ENCODE measurements at regions not wholly inside any gene's neighbourhood (a gene's known extent, or its start where the extent isn't known, plus 50 kb on each side); places are given as distances from the start of the nearest gene placed in this dataset.
A peak's percentile ranks its signal among the peaks of the same experiment; 100 is the strongest.

- DNase-seq (ENCODE audit: low spot score) = no peak
Observed at GRCh38 chr10:78566284-78567111, 502.3 kb upstream of the ZMIZ1 start.

DNA sequence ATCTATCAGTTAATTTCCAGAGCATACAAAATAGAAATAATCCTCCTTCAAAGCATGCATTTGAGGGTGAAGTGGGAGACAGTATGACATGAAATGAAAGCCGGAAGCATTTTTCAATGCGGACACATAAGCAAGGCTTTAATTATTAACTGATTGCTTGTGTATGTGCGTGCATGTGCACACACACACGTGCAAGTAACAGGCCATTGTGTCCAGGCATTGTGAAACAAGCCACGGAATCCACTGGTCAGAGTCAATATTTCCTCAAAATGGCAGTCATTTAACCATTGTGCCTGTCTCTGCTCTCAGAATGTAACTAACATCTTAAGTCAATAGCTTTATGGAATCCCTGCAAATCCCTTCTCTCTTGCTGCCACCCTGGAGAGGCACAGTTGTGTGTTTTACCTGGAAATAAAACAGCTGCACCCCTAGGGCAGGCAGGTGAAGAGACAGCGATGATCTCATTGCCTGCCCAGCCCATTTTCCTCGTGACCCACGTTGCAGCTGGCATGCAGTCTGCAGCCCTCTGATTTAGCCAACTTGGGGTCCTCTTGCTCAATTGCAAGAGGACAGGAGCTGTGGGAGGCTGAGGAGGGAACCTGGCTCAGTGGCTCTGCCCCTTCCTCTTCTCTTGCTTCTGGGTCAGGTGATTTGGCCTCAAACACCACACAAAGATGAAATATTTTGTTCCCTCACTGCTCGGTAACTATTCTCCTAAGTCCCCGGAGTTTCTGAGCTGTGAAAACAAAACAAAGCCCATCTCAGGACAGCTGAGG is 500.9 kb upstream of the ZMIZ1 start:
- no peak for DNase-seq (ENCODE audit: low spot score)

- no peak for DNase-seq (ENCODE audit: low spot score)
Observed at GRCh38 chr10:78568620-78569019, 500.1 kb upstream of the ZMIZ1 start.

GRCh38 chr10:78570633-78571235 is 498.0 kb upstream of the ZMIZ1 start:
- DNase-seq (ENCODE audit: low spot score) = no peak

- no peak for DNase-seq (ENCODE audit: low spot score)
Observed at GRCh38 chr10:78571286-78571685, 497.5 kb upstream of the ZMIZ1 start.

DNA sequence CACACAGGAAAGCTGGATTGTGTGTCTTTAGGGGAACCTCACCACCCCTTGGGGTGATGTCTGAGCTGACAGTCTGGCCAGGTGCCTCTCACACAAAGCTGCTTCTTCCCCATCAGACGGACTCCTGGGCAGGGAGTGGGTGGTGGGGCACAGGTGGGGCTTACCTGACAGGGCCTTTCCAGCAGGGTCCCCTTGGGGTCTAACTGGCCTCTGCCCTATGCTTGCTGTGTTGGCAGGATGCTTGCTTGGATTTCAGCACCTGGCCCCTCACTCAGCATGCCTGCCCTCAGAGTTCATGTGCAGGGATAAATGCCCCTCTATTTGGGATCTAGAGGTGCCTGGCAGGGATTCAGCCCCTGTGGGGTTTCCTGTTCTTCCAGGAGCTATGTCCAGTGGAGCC is 496.9 kb upstream of the ZMIZ1 start:
- DNase-seq (ENCODE audit: low spot score) = peak; percentile 58

GRCh38 chr10:78572565-78572964 is 496.2 kb upstream of the ZMIZ1 start:
- DNase-seq (ENCODE audit: low spot score) = peak; percentile 54

DNA sequence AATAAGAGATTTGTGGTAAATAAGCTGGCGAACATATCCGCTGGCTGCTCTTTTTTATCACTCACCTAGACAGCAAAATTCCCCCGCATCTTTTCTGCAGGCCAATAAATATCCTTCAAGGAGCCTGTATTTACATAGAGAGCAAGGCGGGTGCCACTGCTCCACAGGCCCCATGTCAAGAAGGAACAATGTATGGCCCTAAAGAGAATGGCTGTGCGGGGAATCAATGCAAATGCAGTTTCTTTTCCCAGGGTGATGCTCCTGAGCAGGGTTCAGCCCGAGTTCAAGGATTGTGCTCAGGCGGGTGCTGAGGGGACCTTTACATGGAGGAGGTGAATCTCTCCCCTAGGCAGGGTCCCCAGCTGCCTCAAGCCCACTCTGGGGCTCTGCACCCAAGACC is 494.2 kb upstream of the ZMIZ1 start:
- DNase-seq (ENCODE audit: low spot score) = no peak

DNA sequence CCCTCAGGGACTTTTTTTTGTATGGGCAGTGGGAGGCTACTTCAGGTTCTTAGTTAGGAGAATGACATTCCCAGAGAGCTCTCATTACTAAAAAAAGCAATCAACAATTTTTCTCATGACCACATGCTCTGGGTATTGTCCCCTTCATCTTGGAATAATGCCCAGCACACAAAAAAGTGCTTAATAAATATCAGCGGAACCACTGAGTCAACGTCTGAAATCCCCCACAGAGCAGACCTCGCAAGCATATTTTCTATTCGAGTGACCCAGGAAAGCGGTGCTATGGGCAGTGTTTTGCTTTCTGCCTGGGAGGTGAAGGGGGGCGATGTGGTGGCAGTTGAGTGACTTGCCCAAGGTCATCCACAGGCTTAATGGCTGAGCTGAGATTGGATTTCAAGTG is 493.4 kb upstream of the ZMIZ1 start:
- peak; percentile 15 for DNase-seq (ENCODE audit: low spot score)

DNA sequence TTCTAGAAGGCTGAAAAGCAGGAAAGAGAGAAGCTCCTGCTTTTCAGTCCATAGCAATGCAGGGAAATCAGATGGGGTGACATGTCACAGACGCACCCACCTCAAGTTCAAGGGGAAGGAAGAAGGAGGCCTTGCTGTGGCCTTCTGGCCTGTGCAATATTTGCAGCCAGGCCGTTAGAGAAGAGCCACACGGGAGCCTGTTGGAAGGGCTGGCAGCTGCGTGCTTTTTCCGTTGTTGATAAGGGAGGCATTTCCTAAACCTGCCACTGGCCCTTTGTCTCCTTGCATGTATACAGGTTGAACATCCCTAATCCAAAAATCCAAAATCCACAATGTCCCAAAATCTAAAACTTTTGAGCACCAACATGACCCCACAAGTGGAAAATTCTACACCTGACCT is 492.5 kb upstream of the ZMIZ1 start:
- DNase-seq (ENCODE audit: low spot score) = peak; percentile 36

DNA sequence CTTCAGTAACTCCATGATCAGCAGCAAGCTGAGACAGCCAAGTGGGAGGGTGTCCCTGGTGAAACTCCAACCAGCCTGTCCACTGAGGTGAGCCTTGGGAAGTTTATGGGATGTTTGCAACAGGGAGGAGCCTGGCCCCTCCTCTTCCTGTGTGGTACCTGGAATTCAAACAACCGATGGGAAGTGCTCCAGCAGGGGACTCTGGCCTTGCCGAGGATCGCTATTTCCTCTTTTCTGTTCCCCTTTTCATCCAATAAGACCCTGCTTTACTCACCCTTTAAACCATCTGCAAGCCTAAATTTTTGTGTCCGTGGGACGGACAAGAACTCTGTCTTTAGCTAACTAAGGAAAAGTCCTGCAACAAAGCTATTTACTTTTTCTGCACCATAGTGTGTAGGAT is 491.1 kb upstream of the ZMIZ1 start:
- peak; percentile 38 for DNase-seq (ENCODE audit: low spot score)

- peak; percentile 8 for DNase-seq (ENCODE audit: low spot score)
Observed at GRCh38 chr10:78578929-78579328, 489.8 kb upstream of the ZMIZ1 start.

GRCh38 chr10:78579576-78579975 is 489.2 kb upstream of the ZMIZ1 start:
- DNase-seq (ENCODE audit: low spot score) = peak; percentile 31

- peak; percentile 60 for DNase-seq (ENCODE audit: low spot score)
Observed at GRCh38 chr10:78579995-78580394, 488.8 kb upstream of the ZMIZ1 start.

DNA sequence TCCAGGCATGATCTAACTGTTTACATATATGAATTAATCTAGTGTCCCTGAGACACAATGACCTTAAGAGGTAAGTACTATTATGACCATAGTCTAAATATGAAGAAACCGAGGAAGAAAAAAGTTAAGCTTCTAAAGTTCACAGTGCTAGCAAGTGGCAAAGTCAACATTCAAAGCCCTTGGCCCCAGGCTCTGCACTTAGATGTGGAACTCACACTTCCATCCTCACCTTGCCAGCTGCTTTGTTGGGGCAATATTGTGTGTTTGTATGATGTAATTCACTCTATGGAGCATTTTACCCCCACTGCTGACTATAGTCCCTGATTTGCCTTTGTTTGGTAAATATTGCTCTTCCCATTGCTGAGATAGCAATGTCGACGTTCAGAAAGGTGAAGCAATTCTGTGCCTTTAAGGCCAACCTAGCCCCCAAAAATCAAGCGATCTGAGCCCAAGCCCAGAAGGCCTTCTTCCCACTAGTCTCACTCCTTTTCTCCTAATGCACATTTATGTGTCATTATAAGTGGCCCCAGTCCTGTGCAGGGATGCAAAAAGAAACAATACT is 487.6 kb upstream of the ZMIZ1 start:
- DNase-seq (ENCODE audit: low spot score) = peak; percentile 15

DNA sequence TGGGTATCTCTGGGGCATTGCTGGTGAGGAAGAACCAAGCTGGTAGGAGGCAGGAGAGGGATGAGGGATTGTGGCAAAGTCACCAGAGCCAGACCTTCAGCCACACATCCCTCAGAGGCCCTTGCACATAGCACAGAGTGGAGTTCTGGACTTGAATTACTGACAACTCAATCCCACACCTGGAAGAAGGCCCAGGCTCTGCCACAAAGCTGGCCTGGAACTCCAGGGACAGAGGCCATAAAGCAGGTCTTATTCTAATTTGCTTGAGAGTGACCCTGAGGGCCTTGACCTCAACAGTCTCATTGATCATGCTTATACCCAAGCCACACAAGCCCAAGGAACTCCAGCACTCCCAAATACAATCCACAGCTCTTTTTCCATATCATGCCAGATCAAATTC is 486.2 kb upstream of the ZMIZ1 start:
- DNase-seq (ENCODE audit: low spot score) = peak; percentile 28

GRCh38 chr10:78584266-78584665 is 484.5 kb upstream of the ZMIZ1 start:
- no peak for DNase-seq (ENCODE audit: low spot score)

- DNase-seq (ENCODE audit: low spot score) = peak; percentile 69
Observed at GRCh38 chr10:78584681-78585080, 484.1 kb upstream of the ZMIZ1 start.

GRCh38 chr10:78585952-78586351 is 482.8 kb upstream of the ZMIZ1 start:
- DNase-seq (ENCODE audit: low spot score) = no peak

- peak; percentile 69 for DNase-seq (ENCODE audit: low spot score)
Observed at GRCh38 chr10:78588194-78588811, 480.5 kb upstream of the ZMIZ1 start.

DNA sequence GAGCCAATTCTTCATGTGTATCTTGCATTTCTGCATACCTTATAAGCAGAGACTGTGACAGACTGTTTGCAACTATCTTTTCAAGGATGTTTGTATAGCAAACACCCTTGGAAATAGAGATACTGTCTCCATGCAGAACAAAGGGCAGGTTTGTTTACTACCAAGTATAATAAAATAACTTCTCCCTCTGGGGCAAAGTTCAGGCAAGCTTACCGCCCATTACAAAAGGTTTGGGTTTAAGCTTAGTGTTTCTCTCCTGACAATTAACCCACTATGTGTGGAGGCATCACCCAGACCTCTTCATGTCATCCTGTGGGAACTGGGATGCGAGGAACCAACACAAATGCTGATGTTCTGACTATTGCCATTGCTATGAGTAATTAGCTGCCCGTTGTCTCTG is 479.1 kb upstream of the ZMIZ1 start:
- DNase-seq (ENCODE audit: low spot score) = peak; percentile 0

DNA sequence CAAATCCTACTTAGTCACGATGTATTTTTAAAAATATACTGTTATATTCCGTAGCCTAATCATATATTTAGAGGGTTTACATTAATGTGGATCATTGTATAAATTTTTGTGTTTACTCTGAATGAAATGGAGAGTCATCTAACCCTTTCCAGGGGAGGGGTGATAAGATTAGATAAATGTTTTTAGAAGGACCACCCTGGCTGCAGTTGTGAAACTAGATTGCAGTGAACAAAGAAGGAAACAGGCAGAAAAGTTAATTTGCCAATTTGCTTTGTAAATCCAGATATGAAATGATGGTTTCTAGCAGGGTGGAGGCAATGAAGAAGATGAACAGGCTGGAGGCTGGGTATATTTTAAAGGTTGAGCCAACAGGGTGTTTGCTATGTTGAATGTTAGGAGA is 477.7 kb upstream of the ZMIZ1 start:
- no peak for DNase-seq (ENCODE audit: low spot score)
